ENCODE measurements at regions not wholly inside any gene's neighbourhood (a gene's known extent, or its start where the extent isn't known, plus 50 kb on each side); places are given as distances from the start of the nearest gene placed in this dataset.

GRCh38 chr5:110356677-110357076 is 369.8 kb downstream of the TMEM232 start:
- no peak for TF ChIP-seq CTCF (IDR thresholded peaks at IDR 0.05; ENCODE audit: low read length)
- TF ChIP-seq EZH2 (IDR thresholded peaks at IDR 0.05; ENCODE audit: borderline replicate concordance, low read length): no peak

Measured in OCI-LY1 (cell line).